ENCODE measurements at regions not wholly inside any gene's neighbourhood (a gene's known extent, or its start where the extent isn't known, plus 50 kb on each side); places are given as distances from the start of the nearest gene placed in this dataset.

- no peak for TF ChIP-seq CTCF (IDR thresholded peaks at IDR 0.05; ENCODE audit: insufficient read depth, low read depth, low read length, missing control alignments)
- DNase-seq (ENCODE audit: low read depth): no peak
- H3K4me3 ChIP-seq (ENCODE audit: low read length): no peak overlapping the region
Measured at GRCh38 chr12:127419111-127419510, 847.9 kb upstream of the TMEM132C start.

- TF ChIP-seq CTCF (IDR thresholded peaks at IDR 0.05; ENCODE audit: insufficient read depth, low read depth, low read length, missing control alignments): no peak
- H3K4me3 ChIP-seq (ENCODE audit: low read length): no peak overlapping the region
- no peak for DNase-seq (ENCODE audit: low read depth)
Measured at GRCh38 chr12:127421614-127422013, 845.4 kb upstream of the TMEM132C start.

GRCh38 chr12:127422935-127423566 lies 843.9 kb upstream of the TMEM132C start:
- TF ChIP-seq CTCF (IDR thresholded peaks at IDR 0.05; ENCODE audit: insufficient read depth, low read depth, low read length, missing control alignments): no peak
- no peak for DNase-seq (ENCODE audit: low read depth)
- no peak overlapping the region for H3K4me3 ChIP-seq (ENCODE audit: low read length)

GRCh38 chr12:127425474-127425873 lies 841.5 kb upstream of the TMEM132C start:
- DNase-seq (ENCODE audit: low read depth): no peak
- no peak overlapping the region for H3K4me3 ChIP-seq (ENCODE audit: low read length)
- TF ChIP-seq CTCF (IDR thresholded peaks at IDR 0.05; ENCODE audit: insufficient read depth, low read depth, low read length, missing control alignments): no peak

- DNase-seq (ENCODE audit: low read depth): no peak
- no peak for TF ChIP-seq CTCF (IDR thresholded peaks at IDR 0.05; ENCODE audit: insufficient read depth, low read depth, low read length, missing control alignments)
- no peak overlapping the region for H3K4me3 ChIP-seq (ENCODE audit: low read length)
Measured at GRCh38 chr12:127428420-127428819, 838.5 kb upstream of the TMEM132C start.

- no peak for DNase-seq (ENCODE audit: low read depth)
- H3K4me3 ChIP-seq (ENCODE audit: low read length): no peak overlapping the region
- no peak for TF ChIP-seq CTCF (IDR thresholded peaks at IDR 0.05; ENCODE audit: insufficient read depth, low read depth, low read length, missing control alignments)
Measured at GRCh38 chr12:127429551-127430285, 837.3 kb upstream of the TMEM132C start.

GRCh38 chr12:127430401-127430800 lies 836.6 kb upstream of the TMEM132C start:
- no peak overlapping the region for H3K4me3 ChIP-seq (ENCODE audit: low read length)
- no peak for DNase-seq (ENCODE audit: low read depth)
- no peak for TF ChIP-seq CTCF (IDR thresholded peaks at IDR 0.05; ENCODE audit: insufficient read depth, low read depth, low read length, missing control alignments)

Data from epithelial cell of esophagus (primary cell).